A549 (cell line): ENCODE measurements at regions not wholly inside any gene's neighbourhood (a gene's known extent, or its start where the extent isn't known, plus 50 kb on each side); places are given as distances from the start of the nearest gene placed in this dataset.

Source experiments
- ATAC-seq, 2 experiments: fragments of 200-7000 bp in 1 of 2; fragments of >200 bp in 1 of 2; cut with Nextera tagmentation in 1 of 2; cut with Tn5 transposase in 1 of 2; 3 replicates each; pipeline versions ENCODE4 v1.8.0 to v1.9.1; 2018 to 2020; ENCODE audit warnings: mild to moderate bottlenecking in 1 of 2, moderate library complexity in 1 of 2
- CTCF ChIA-PET: fragments of 300-600 bp; sonication (Branson Sonifier 250); formaldehyde crosslinking; extraction: SDS; loops from one replicate; lab custom pipeline; 2021; ENCODE audit warnings: antibody characterized with exemption, inconsistent platforms; lab: Yijun Ruan, JAX
- POLR2A ChIA-PET: fragments of 350-600 bp; formaldehyde crosslinking; extraction: SDS; loops from one replicate; lab custom pipeline; 2021; ENCODE audit warnings: antibody characterized with exemption, inconsistent platforms; lab: Yijun Ruan, JAX
- DNase-seq, 2 experiments: peaks; one replicate each; pipeline versions ENCODE4 v3.0.0 to v3.0.0-alpha.2; 2011 to 2016; ENCODE audit warnings: low read depth in 1 of 2, low spot score in 1 of 2
- FAIRE-seq: peaks from 2 replicates; lab custom pipeline; 2011; peaks lifted over from hg19 to GRCh38; lab: Jason Lieb, UNC
- H3K27ac ChIP-seq, 2 experiments: fragments of >200 bp; sonication (Bioruptor Twin); formaldehyde crosslinking; 3 replicates each; pipeline ENCODE4 v1.5.1; 2016 to 2017
- H3K4me1 ChIP-seq: fragments of >200 bp; sonication (Bioruptor Twin); formaldehyde crosslinking; 3 replicates; pipeline ENCODE4 v1.6.1; 2016
- H3K4me2 ChIP-seq: fragments of >200 bp; sonication (Bioruptor Twin); formaldehyde crosslinking; 3 replicates; pipeline ENCODE4 v1.6.1; 2016
- H3K4me3 ChIP-seq: fragments of >200 bp; sonication (Bioruptor Twin); formaldehyde crosslinking; 3 replicates; pipeline ENCODE4 v1.5.1; 2016
- H3K9me3 ChIP-seq: fragments of >200 bp; sonication (Bioruptor Twin); formaldehyde crosslinking; 3 replicates; pipeline ENCODE4 v1.6.1; 2016
- CHD2 ChIP-seq: fragments of 150-350 bp; IDR thresholded peaks from 2 replicates; pipeline ENCODE4 v1.6.1; 2014; ENCODE audit warnings: low read length; ENCODE audit not compliant: partially characterized antibody
- CHD4 ChIP-seq: fragments of 200-600 bp; sonication (generic); IDR thresholded peaks from 2 replicates; pipeline ENCODE4 v1.6.1; 2016; ENCODE audit warnings: antibody characterized with exemption, mild to moderate bottlenecking, borderline replicate concordance
- FOSL2 ChIP-seq, 2 experiments: fragments of 450-650 bp in 1 of 2; fragments of >200 bp in 1 of 2; sonication (Bioruptor Twin) in 1 of 2; formaldehyde crosslinking; IDR thresholded peaks; 2 replicates each; pipeline versions ENCODE4 v1.5.0 to v1.6.1; 2016 to 2020; ENCODE audit warnings: mild to moderate bottlenecking in 1 of 2, moderate library complexity in 1 of 2
- GATA3 ChIP-seq: IDR thresholded peaks from 2 replicates; pipeline ENCODE4 v1.6.1; 2012; ENCODE audit warnings: borderline replicate concordance
- JUN ChIP-seq, 2 experiments: fragments of >200 bp; sonication (Bioruptor Twin); formaldehyde crosslinking; IDR thresholded peaks; 2 replicates in 1 of 2; 3 replicates in 1 of 2; pipeline ENCODE4 v1.6.1; 2016 to 2017
- KDM5A ChIP-seq: fragments of 200-600 bp; sonication (generic); IDR thresholded peaks from 2 replicates; pipeline ENCODE4 v1.6.1; 2016; ENCODE audit warnings: antibody characterized with exemption, mild to moderate bottlenecking
- MAFK ChIP-seq: fragments of 450-650 bp; IDR thresholded peaks from 2 replicates; pipeline ENCODE4 v1.6.1; 2014; ENCODE audit not compliant: partially characterized antibody
- NFE2L2 ChIP-seq: fragments of 150-350 bp; conservative IDR thresholded peaks from 2 replicates; pipeline ENCODE4 v1.6.1; 2014; ENCODE audit warnings: low read length
- NPAS2 ChIP-seq: fragments of 250-450 bp; sonication (Bioruptor Pico); IDR thresholded peaks from 2 replicates; pipeline ENCODE4 v1.8.0; 2022; ENCODE audit warnings: mild to moderate bottlenecking, moderate library complexity, borderline replicate concordance
- POLR2A ChIP-seq: IDR thresholded peaks from 2 replicates; pipeline ENCODE4 v1.6.1; 2012; ENCODE audit warnings: mild to moderate bottlenecking, low read length
- RARB ChIP-seq: fragments of 250-450 bp; sonication (Bioruptor Pico); IDR thresholded peaks from 2 replicates; pipeline ENCODE4 v1.8.0; 2021; ENCODE audit warnings: mild to moderate bottlenecking, moderate library complexity
- REST ChIP-seq: fragments of 200-600 bp; sonication (generic); IDR thresholded peaks from 2 replicates; pipeline ENCODE4 v1.6.1; 2016; ENCODE audit warnings: antibody characterized with exemption, mild to moderate bottlenecking, moderate library complexity
- RNF2 ChIP-seq: fragments of 200-600 bp; sonication (generic); IDR thresholded peaks from 2 replicates; pipeline ENCODE4 v1.6.1; 2016; ENCODE audit warnings: low read depth, mild to moderate bottlenecking, antibody characterized with exemption, moderate library complexity, borderline replicate concordance
- SREBF2 ChIP-seq: fragments of 450-650 bp; IDR thresholded peaks from 2 replicates; pipeline ENCODE4 v1.6.1; 2014; ENCODE audit warnings: mild to moderate bottlenecking, moderate library complexity
- TFCP2L1 ChIP-seq: fragments of 250-450 bp; sonication (Bioruptor Pico); IDR thresholded peaks from 2 replicates; pipeline ENCODE4 v1.5.0; 2021; ENCODE audit warnings: mild to moderate bottlenecking
- USF2 ChIP-seq: fragments of 450-650 bp; IDR thresholded peaks from 2 replicates; pipeline ENCODE4 v1.6.1; 2014; ENCODE audit warnings: antibody characterized with exemption
- WGBS: methylation state at CpG from one replicate; pipeline ENCODE4 v1.1.6; 2017; ENCODE audit errors: missing lambda C conversion rate; 5-methylcytosine and 5-hydroxymethylcytosine counted together

- ATAC-seq, result no peak
- FAIRE-seq, result no peak
- TF ChIP-seq GATA3, result no peak
- no peak for TF ChIP-seq USF2
- TF ChIP-seq CHD2, result no peak
- no peak for TF ChIP-seq FOSL2 (IDR thresholded peaks at IDR 0.05)
- no peak for TF ChIP-seq FOSL2 (CRISPR knock-in tag; IDR thresholded peaks at IDR 0.05)
- TF ChIP-seq NPAS2 (CRISPR knock-in tag), result no peak
- no peak for TF ChIP-seq RNF2
- TF ChIP-seq KDM5A, result no peak
- no peak for TF ChIP-seq RARB (CRISPR knock-in tag)
- no peak for TF ChIP-seq SREBF2
- TF ChIP-seq TFCP2L1 (CRISPR knock-in tag), result no peak
- TF ChIP-seq MAFK, result no peak
- no peak for TF ChIP-seq REST
- no peak for TF ChIP-seq JUN (IDR thresholded peaks at IDR 0.05)
- TF ChIP-seq, all 56 proteins: peak for 0
- H3K9me3 ChIP-seq, result no peaks in the 10 kb centered on the region
- H3K27ac ChIP-seq, result no peak overlapping the region
- H3K4me1 ChIP-seq, result no peaks in the 10 kb centered on the region
- 19% methylated on average over 3 of the region's 3 CpGs for WGBS
- H3K4me3 ChIP-seq, result no peak overlapping the region
- CTCF ChIA-PET, result interaction anchor here (0.6 kb wide), 1 partner anchor 76 kb away, joined by 3 read pairs; no protein-coding TSS in a partner anchor
- POLR2A ChIA-PET, result no interaction called here
- DNase-seq, result no peak
- H3K4me2 ChIP-seq, result no peak overlapping the region
Measured at GRCh38 chr1:101108111-101108500, 82.5 kb upstream of the DPH5 start.

- Histone ChIP-seq H3K4me3 (no peak overlapping the region), H3K4me1 (no peaks in the 10 kb centered on the region), H3K27ac (no peak overlapping the region), H3K4me2 (no peak overlapping the region), H3K9me3 (no peaks in the 10 kb centered on the region)
- 13% methylated on average over 2 of the region's 2 CpGs for WGBS
- ATAC-seq (no peak), FAIRE-seq (no peak), DNase-seq (no peak)
- TF ChIP-seq GATA3 (no peak), FOSL2 (IDR thresholded peaks at IDR 0.05) (no peak), FOSL2 (CRISPR knock-in tag; IDR thresholded peaks at IDR 0.05) (no peak), NFE2L2 (no peak), CHD4 (no peak)
- CTCF ChIA-PET, result no interaction called here
- POLR2A ChIA-PET, result no interaction called here
Measured at GRCh38 chr1:101107496-101108110, 82.0 kb upstream of the DPH5 start.

GRCh38 chr1:101105877-101106276, 80.3 kb upstream of the DPH5 start:
- no peak for ATAC-seq
- TF ChIP-seq POLR2A, result no peak
- 47% methylated on average over 2 of the region's 2 CpGs for WGBS

More at GRCh38 chr1:101105877-101106276, 80.3 kb upstream of the DPH5 start:
- ChIA-PET POLR2A (no interaction called here), CTCF (no interaction called here)
- Histone ChIP-seq H3K4me3 (no peak overlapping the region), H3K4me2 (no peak overlapping the region), H3K27ac (no peak overlapping the region), H3K4me1 (no peaks in the 10 kb centered on the region), H3K9me3 (no peaks in the 10 kb centered on the region)
- FAIRE-seq (no peak), DNase-seq (no peak)
